HT1080 (cell line): ENCODE measurements at regions not wholly inside any gene's neighbourhood (a gene's known extent, or its start where the extent isn't known, plus 50 kb on each side); places are given as distances from the start of the nearest gene placed in this dataset.

ENCODE experiments used
- DNase-seq: peaks from one replicate; pipeline ENCODE4 v3.0.0-alpha.2; 2015; ENCODE audit warnings: low read depth

- DNase-seq = no peak
Measured at GRCh38 chr5:3654515-3654914, 58.9 kb downstream of the IRX1 start.

GRCh38 chr5:3656803-3657202 is 61.2 kb downstream of the IRX1 start:
- no peak for DNase-seq

DNA sequence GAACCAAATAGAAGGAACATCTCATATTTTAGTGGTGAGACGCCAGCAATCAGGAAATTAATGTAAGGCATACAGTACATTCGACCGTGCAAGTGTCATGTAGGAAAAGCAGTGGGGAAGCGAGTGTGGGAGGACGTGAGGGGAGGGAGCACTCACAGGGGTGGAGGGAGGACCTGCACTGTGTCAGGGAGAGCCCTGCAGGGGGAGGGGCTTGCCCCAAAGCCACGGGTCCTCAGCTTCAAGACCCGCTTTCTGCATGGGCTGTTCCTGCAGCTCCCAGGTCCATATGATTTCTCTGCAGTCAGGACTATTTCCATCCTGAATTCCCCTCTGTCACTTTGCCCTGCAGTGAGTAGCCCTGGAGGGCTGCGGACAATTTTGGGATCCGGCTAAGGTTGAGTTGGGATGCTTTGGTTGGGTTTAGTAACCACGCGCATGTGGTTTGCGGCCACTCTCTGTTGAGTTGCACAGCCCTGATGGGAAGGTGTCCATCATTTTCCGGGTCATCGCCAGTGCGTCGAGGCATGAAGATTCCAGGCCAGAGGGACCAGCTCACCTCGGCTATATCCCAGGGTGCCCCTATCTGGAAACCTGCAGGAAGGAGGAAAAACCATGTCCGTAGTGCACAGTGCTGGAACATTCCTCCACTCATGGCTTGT is 61.9 kb downstream of the IRX1 start:
- DNase-seq = no peak

DNA sequence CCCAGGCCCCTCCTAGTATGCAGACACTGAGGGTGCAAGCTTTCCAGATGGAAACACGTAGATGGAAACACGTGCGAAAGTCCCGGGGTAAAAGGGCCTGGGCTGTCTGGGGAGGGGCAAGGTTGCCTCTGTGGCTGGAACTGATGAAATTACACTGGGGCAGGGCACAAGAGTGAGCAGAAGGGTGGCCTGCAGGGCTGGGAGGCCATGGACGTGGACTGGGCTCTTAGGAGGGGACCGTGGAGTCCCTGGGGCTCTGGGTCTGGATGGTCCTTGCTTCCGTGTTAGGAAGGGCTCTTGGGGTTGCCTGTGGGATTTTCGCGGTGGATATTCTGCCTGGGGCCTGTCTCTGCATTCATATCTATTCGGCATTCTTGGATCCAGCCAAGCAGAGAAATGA is 63.3 kb downstream of the IRX1 start:
- no peak for DNase-seq

DNA sequence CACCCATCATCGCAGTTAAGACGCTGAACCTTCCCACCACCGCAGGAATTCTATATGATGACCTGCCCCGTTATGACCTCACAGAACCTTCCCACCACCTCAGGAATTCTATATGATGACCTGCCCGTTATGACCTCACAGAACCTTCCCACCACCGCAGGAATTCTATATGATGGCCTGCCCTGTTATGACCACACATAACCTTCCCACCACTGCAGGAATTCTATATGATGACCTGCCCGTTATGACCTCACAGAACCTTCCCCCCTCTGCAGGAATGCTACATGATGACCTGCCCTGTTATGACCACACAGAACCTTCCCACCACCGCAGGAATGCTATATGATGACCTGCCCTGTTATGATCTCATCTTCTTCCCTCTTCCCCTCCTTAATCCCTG is 64.3 kb downstream of the IRX1 start:
- peak; percentile 61 for DNase-seq

GRCh38 chr5:3660630-3661029 is 65.0 kb downstream of the IRX1 start:
- no peak for DNase-seq

DNA sequence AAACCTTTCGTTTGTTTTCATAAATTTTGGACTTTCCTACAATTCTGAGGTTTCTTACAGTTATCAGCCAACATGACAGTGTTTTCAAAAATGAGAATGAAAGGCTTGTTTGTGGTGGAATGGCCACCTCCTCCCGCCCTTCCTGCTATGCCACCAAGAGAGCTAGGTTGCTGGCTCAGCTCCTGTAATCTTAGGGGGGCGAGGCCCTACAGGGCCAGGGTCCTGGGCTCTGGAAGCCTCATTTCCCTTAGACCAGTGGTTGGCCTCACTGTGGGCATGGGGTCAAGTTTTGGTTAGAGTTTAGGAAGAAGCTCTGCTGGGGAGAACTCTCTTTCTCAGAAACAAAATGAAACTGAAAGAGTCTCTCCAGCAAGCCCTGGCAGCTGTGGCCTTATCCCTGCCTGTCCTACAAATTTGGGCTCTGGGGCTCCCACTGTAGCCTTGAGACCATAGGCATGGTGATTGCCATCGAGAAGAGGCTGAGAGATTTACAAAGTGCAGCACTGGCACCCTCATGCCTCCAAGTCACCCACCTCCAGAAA is 66.2 kb downstream of the IRX1 start:
- no peak for DNase-seq

DNA sequence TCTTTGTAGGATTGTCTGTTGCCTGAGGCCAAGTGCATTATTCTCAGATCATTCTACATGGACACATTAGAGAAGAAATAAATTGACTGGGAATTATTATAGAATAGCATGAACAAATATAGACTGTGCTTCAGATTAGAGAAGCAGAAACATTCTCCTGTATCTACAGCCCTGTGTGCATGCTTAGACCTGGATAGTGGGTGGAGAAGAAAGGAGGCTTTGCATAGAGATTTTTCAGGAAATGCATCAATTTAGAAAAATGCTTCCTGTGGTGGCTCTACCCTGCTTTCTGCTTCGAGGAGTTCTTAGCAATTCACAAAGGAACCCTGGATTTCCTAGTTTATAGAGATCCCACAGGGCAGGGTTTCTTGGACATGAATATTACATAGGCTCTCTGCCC is 66.7 kb downstream of the IRX1 start:
- no peak for DNase-seq

GRCh38 chr5:3671337-3671736 is 75.7 kb downstream of the IRX1 start:
- DNase-seq = no peak

DNA sequence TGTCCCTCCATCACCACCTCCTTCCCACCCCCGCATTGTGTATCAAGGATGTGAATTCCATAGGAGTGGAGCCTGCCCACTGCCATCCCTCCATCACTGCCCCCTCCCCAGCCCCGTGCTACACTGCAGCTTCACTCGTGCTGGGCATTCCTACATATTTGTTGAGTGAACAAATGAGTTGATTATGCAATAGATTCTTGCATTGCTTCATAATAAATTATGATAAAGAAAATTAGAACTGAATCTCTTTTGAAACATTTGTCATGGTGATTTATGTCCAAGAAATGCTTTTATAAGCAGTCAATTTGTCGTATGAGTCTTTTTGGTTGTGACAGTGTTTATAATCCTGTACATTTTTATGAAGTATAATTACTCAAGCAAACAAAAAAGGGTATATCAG is 83.2 kb downstream of the IRX1 start:
- no peak for DNase-seq

DNA sequence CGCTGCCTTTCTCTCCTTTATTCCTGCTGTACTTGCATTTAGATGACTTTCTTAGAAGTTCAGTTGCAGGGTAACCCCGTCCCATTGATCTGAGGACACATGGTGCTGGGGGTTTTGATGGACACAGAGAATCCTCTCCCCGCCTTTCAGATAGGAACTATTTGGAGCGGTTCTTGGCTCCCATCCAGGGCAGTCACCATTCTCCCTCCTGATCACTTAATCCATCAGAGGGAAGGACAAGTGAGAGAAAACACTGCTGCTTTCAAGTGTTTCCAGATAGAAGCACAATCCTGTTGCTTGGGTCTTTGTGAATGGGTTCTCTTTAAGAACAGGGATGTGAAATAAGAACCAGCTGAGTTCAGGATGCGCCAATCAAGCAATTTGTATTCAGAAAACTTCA is 85.2 kb downstream of the IRX1 start:
- no peak for DNase-seq

DNA sequence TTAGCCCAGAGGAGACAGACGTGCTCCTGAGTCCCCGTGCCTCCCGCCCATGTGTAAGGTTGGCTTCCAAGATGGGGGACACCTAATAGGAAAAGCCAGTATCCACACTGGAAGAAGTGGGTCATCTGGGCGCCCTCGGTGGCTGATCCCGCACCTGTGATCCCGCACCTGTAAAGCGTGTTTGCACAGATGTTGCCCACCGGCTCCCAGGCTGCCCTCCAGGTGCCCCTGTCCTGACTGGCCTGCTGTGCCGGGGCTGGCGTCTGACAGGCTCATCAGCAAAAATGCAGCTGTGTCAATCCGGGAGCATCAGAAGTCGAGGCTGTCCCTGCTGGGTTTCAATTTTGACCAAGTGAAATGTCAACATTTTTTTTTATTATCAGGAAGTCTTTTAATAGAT is 88.5 kb downstream of the IRX1 start:
- DNase-seq = no peak

- no peak for DNase-seq
Measured at GRCh38 chr5:3684771-3685354, 89.2 kb downstream of the IRX1 start.

DNA sequence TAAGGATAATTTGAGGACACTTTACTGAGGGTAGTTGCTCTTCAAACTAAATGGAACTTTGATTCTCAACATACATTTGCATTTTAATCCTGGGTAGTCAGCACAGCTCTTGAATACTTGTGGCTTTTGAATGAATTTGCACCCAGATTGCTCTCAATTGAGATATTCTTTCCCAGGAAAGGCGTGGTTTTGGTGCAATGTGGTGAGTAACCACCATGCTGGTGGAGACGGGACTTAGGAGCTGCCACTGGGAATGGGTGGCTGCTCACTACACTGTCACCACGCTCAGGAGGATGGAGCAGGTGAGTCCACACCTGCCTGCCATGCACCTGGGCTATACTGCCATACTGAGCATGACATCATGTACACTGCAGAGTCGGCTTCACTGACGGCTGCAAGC is 99.2 kb downstream of the IRX1 start:
- DNase-seq = peak; percentile 21

DNA sequence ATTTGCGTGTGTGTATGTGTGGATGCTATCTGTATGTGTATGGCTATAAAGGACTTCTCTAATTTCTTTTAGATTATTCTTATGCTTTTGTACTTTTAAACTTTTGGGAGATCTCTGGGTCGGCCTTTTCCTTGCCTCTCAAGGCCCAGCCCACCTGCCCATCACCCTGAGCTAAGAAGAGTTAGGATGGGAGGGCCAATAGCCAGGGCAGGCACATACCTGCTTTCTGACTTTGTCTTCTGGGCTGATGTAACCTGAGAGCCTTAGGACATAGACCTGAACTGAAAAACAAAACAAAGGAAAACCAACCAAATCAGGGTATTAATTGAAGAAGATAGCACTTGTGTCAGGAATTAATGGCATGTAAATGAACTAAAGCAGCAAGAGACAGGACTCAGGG is 100.2 kb downstream of the IRX1 start:
- no peak for DNase-seq

DNA sequence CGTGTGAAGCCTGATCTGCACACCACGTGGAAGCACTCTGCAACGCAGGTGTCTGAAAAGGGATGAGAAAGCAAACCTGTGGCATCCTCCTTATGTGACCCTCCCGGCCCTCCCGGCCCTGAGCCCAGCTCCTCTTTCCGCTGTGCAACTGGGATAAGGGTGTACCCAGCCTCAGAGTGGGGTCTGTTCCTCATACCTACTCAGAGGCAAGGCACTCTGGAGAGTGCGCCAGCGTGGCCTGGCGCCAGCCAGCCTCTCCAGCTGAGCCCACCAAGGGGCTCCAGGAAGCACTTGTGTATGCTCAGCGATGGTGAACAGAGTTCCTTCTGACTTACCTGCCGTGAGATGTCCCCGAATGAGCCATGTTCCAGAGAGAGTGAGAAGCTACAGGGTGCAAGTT is 102.8 kb downstream of the IRX1 start:
- DNase-seq = no peak

- DNase-seq = no peak
Measured at GRCh38 chr5:3701694-3702093, 106.1 kb downstream of the IRX1 start.

GRCh38 chr5:3704661-3705060 is 109.0 kb downstream of the IRX1 start:
- no peak for DNase-seq

- no peak for DNase-seq
Measured at GRCh38 chr5:3709068-3709716, 113.6 kb downstream of the IRX1 start.

DNA sequence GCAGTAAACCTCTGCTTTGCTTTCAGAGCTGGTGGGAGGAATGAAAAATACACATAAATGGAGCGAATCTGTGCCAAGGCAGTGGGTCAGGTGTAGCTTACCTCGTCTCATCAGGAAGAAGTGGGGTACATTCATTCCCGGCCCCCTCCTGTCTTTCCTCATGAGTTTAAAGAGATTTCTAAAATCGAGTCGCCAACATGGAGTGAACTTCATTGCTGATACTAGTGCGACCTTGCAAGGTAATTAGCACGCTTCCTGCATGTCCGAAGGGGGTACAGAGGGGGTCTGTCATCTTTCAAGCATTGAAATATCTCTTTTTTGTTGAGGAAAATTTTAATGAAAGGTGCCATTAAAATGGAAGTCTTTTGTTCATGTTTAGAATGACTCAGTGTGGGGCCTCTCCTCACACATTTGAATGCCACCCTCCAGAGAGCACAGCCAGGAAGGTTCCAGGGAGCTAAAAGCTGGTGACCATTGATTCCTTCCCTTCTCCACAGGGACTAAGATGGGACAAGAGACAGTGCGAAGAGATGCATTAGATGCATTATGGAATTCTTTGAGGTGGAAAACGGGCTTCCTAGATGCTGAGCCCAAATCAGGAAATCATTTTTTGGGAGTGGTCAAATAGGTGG is 114.2 kb downstream of the IRX1 start:
- DNase-seq = no peak

DNA sequence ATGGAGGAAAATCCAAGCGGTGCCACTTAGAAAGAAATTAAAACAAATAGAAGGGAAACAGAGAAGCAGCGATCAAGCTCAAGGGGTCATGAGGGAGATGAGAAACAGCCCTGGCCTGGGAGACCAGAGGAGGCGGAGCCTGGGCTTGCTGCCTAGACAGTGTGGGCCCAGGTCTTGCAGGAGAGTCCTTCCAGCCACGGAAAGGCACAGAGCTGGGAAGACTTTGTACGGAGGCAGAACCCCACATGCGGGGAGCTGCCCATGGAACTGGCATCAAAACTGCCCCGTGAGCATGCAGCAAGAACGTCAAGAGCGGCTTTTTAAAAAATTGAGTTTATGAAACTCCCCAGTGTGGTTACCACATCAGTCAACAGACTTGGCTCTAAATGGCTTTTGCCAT is 119.4 kb downstream of the IRX1 start:
- no peak for DNase-seq

DNA sequence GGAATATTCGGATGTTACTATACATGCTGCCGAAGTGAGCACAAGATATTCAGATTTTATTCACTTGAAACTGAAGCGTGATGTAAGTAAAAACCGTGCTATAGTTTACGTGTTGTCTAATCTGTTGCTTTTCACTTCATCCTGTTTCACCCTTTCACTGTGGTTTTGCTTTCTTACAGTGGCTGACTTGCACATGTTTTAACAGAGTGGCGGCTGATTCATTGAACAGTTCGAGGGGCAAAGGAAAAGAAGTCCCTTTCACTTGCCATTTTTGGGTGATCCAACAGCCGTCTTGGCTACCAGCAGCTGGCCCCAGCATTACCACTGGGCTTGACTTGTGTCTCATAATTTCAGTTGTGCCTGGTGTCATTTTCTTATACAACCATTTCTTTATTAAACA is 134.0 kb downstream of the IRX1 start:
- DNase-seq = no peak
